NOMO-1 treated with dmso at 0.1 percent for 144 hours (cell line): ENCODE measurements at regions not wholly inside any gene's neighbourhood (a gene's known extent, or its start where the extent isn't known, plus 50 kb on each side); places are given as distances from the start of the nearest gene placed in this dataset.
"Not testable (repeated sequence)": the region's sequence is repeated elsewhere in the genome, so short reads cannot be mapped to it uniquely, and the experiment has no call there.

Experiments
- DNase-seq: peaks from one replicate; lab custom pipeline; 2025; ENCODE audit not compliant: unreplicated experiment; lab: John Stamatoyannopoulos, UW

- no peak for DNase-seq
These were observed 341.8 kb upstream of the GJE1 start for GRCh38 chr6:141790921-141791320.

- DNase-seq: no peak
These were observed 344.6 kb upstream of the GJE1 start for GRCh38 chr6:141788096-141788495.

DNA sequence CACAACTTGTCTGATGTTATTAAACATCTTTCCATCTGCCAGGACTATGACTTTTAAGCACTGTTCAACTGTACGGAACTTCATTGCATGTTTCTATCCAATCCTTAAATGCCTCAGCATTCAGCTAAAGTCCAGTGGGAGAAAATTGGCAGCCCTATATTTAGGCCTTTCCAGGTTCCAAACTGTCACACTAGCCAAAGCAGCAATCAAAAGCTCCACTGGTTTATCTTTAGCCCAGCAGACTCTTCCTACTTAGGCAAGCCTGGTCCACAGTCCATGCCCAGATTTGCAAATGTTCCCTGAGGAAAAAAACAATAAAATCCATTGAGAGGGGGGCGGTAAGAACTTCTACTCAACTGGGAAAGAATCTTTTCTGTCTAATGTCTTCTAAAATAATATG is 349.1 kb upstream of the GJE1 start:
- DNase-seq: no peak

DNA sequence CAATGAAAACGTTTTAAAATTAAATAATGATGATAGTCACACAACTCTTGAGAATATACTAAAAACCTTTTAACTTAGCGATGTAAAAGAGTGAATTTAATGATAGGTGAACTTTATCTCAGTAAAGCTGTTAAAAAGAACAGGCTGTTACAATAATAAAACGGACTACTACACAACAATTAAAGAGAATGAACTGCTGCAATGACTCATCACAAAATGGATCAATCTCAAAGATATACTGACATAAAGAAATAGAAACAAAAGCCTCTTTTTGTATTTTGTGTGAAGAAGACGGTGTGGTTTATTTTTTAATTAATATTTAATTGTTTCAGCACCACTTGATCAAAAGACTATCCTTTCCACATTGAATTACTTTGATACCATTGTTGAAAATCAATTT is 352.4 kb upstream of the GJE1 start:
- DNase-seq: no peak

DNA sequence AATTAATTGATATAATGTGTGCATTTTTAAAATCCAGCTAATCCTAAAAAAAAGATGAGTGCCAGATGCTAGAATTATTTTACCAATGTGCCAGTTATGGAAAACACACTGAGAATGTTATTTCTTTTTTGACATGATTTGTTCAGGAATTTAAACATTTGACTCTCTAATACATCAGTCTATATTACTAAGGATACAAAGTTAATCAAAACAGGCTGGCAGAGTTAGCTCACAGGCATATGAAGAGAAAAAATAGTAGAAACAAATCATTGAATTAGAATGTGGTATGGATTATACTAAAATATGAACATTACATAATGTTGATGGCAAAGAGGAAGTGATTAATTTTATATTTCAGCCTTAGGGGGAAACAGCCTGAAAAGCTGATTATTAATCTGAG is 368.3 kb upstream of the GJE1 start:
- DNase-seq: no peak

GRCh38 chr6:141758430-141758829 is 374.3 kb upstream of the GJE1 start:
- no peak for DNase-seq

DNA sequence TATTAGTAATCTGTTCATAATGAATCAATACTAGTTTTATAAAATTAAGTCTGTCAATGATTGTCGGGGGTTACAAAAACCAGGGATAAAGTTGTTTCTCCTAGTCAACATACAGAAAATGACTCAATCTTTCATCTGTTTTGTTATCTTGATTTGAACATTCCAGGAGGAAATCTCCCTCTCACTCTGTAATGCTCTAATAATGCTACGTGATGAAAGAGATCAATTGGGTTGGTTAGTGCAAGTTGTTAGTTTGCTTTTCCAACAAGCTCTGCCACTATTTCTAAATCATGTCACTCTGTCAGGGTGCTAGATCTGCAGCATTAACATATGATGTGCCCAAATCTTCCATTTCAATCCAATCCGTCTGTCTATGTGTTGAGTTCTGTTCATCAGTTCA is 379.5 kb upstream of the GJE1 start:
- DNase-seq: no peak

DNA sequence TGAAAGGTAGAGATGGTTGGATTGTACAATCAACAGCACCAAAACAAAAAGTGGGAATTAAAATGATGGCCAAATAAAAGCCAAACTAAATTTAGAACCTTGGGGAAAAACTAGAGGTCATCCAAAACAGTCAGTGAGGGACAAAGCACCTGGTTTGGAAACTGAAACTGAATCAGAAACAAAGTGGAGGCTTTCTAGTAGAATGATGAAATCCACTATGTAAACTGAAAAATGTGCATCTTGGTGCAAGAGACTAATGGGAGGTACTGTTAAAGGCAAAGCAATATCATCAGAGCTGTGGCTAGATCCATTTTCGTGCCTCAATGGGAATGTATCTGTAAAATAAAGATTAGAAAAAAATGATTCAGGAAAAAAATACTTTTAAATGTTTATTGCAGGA is 380.0 kb upstream of the GJE1 start:
- DNase-seq: no peak

- not testable (repeated sequence) for DNase-seq
These were observed 386.4 kb upstream of the GJE1 start for GRCh38 chr6:141746324-141746723.

GRCh38 chr6:141744971-141745370 is 387.8 kb upstream of the GJE1 start:
- DNase-seq: no peak

GRCh38 chr6:141744194-141744925 is 388.4 kb upstream of the GJE1 start:
- DNase-seq: no peak

DNA sequence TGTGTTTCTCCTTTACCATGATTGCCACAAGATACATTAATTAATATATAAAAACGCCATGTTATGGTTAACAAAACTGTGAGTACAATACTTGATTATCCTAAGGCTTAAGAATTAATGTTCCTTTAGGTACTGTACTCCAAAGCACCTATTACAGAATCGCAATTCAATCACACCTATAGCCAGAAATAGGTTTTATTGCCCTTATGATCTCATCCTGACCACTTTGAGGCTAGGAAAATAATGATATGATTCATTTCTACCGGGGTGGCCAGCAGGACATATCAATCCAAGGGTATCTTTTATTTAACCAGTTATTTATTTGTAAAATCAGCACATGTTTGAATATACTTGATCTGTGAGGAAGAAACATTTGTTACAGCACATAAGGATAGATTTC is 396.6 kb upstream of the GJE1 start:
- no peak for DNase-seq

- no peak for DNase-seq
These were observed 397.6 kb upstream of the GJE1 start for GRCh38 chr6:141735126-141735525.

DNA sequence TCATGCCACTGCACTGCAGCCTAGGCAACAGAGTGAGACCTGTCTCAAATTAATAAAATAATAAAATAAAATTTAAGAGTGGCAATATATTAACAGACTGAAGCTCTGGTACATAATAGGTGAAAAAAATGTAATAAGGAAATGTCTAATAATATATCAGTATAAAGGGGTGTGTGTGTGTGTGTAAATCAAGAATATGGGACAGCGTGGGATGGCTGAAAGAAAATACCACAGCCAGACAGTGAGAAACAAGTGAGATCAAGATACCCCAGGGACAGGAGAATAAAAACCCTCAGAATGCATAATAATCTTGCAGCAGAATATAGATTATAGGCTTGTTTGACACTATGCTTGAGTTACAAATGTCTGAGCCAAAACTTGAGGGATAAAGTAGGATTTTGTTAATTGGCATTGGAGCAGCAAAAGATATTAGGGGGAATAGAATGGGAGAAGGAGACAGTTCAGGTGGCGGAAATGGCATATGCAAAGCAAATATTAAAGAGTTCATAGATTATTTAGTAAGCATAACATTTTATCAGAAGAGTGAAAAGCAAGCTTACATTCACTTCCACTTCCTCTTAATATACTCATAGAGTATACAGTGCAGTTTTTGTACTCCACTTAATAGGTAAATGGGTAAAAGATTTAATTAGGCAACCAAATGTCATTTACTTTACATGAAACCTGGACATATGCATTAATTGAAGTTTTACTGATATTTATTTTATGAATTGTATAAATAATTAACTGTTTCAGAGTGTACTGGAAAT is 398.5 kb upstream of the GJE1 start:
- DNase-seq: no peak

- no peak for DNase-seq
These were observed 403.6 kb upstream of the GJE1 start for GRCh38 chr6:141729146-141729545.

DNA sequence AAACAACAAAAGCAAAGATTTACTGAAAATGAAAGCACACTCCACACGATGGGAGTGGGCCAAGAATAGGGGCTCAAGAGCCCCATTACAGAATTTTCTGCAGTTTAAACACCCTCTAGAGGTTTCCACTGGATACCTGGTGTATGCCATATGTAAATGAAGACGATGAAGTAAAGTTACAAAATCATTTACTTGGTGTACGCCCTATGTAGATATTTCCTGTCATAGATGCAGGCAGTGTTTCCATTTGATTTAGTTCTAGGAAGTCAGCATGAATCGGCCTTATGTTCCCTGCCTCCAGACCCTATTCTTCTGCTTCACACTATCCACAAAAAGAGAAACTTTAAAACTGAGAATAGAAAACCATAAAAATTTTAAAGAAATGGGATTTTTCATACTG is 404.4 kb upstream of the GJE1 start:
- DNase-seq: no peak

DNA sequence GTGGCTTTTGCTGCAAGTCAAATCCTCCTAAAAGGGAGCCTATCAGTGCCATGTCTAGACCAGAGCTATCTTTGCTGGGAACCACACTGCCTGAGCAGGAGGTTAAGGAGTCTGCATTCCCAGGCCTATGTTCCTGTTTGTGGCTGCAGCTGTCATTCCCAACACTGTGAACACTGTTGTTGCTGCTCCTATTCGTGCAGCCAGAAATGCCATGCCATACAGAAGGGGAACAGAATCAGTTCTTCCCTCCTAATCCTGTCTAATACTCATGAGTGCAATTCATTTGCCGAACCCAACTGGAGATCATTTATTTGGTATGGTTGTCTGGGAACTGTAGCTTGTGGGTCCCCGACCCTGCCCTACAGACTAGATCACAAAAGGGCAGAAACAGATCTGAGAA is 406.5 kb upstream of the GJE1 start:
- no peak for DNase-seq

DNA sequence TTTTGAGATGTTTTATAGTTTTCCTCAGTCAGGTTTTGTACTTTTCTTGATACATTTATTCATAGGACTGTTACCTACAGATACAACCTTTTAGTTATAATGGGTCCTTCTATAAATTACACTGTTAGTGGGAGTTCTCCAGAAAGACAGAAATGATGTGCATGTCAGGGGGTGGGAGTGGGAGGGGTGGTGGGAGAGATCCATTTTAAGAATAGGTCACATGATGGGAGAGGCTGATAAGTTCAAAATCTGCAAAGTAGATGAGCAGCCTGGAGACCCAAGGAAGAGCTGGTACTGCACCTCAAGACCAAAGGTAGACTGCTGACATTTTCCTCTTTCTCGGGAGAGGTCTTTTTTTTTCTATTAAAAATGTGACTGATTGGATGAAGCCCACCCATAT is 408.0 kb upstream of the GJE1 start:
- DNase-seq: no peak

DNA sequence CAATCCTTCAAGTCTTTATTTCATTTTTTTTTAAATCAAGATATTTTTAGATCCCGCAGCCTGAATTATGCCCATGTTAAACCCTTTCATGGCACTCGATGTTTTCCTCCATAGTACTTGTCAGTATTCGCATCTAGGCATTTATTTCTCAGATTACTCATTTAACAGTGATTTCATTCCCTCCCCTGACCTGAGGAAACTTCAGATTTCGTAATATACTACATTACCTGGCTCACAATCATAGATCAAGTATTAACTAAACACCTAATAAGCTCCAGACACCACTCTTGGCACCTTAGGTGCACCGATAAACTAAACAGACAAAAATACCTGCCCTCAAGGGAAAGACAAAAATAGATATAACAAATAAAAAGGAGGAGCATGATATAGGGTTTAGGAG is 413.2 kb upstream of the GJE1 start:
- DNase-seq: no peak

GRCh38 chr6:141705431-141705830 is 427.3 kb upstream of the GJE1 start:
- DNase-seq: no peak

DNA sequence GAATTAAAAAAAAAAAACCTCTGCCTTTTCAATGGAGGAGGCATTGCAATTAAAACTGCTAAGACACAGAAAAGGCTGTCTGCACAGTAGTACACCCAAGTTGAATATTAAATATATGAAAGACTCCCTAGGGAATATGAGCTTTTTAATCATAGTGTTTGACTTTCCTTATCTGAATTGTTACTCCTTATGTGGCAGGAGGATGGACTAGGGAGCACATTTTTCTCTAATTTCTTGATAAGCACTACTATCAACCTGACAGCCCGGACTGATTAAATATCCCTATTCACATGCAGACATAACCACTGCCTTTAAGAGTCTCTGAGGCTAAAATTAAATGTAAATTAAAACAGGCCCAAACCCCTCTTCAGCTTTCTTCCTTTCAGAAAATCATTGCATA is 428.6 kb upstream of the GJE1 start:
- DNase-seq: no peak

DNA sequence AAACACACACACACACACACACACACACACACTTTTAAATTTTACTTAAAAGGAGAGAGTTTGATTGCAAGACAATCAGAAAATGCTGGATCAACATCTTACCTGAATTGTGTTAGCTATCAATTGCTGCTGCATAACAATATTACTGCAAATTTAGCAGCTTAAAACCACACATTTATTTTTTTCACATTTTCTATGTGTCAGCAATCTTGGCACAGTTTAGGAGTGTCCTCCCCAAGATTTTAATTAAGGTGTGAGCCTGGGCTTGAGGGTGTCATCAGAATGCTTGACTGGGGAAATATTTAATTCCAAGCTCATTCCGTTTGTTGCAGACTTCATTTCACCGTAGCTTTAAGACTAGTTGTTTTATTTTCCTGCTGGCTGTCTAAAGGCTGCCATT is 431.0 kb upstream of the GJE1 start:
- DNase-seq: no peak

- no peak for DNase-seq
These were observed 431.9 kb upstream of the GJE1 start for GRCh38 chr6:141700819-141701218.
